CD14-positive monocyte (primary cell): ENCODE measurements at regions not wholly inside any gene's neighbourhood (a gene's known extent, or its start where the extent isn't known, plus 50 kb on each side); places are given as distances from the start of the nearest gene placed in this dataset.

ENCODE experiments used
- DNase-seq, 3 donors: peaks; one replicate each; pipeline ENCODE4 v3.0.0-alpha.2; 2011 to 2022
- H2AFZ ChIP-seq: 2 replicates; pipeline ENCODE4 v1.6.0; 2012; ENCODE audit warnings: mild to moderate bottlenecking, low read depth, low read length, inconsistent platforms; ENCODE audit not compliant: insufficient read depth, poor library complexity, severe bottlenecking
- H3K27ac ChIP-seq, 2 donors: 1 replicate in 1 of 2; 2 replicates in 1 of 2; pipeline ENCODE4 v1.5.1; 2012 to 2013; ENCODE audit warnings: low read length in 2 of 2, control low read depth in 1 of 2, inconsistent platforms in 1 of 2, low read depth in 1 of 2, mild to moderate bottlenecking in 1 of 2
- H3K27me3 ChIP-seq, 2 donors: one replicate each; pipeline versions ENCODE4 v1.6.0 to v1.6.1; 2011 to 2013; ENCODE audit warnings: low read length in 2 of 2; ENCODE audit not compliant: control insufficient read depth in 2 of 2, insufficient read depth in 2 of 2
- H3K36me3 ChIP-seq, 2 donors: replicated peaks in 1 of 2; 1 replicate in 1 of 2; 2 replicates in 1 of 2; pipeline versions ENCODE4 v1.5.1 to v1.6.1; 2012 to 2013; ENCODE audit warnings: low read length in 2 of 2, control low read depth in 1 of 2, inconsistent platforms in 1 of 2, mild to moderate bottlenecking in 1 of 2; ENCODE audit not compliant: insufficient read depth in 2 of 2, control insufficient read depth in 1 of 2
- H3K4me1 ChIP-seq, 2 donors: 1 replicate in 1 of 2; 2 replicates in 1 of 2; pipeline versions ENCODE4 v1.5.1 to v1.6.1; 2012 to 2013; ENCODE audit warnings: low read length in 2 of 2, control low read depth in 1 of 2, inconsistent platforms in 1 of 2, mild to moderate bottlenecking in 1 of 2, moderate library complexity in 1 of 2; ENCODE audit not compliant: insufficient read depth in 2 of 2, control insufficient read depth in 1 of 2
- H3K4me2 ChIP-seq: replicated peaks from 2 replicates; pipeline ENCODE3; 2012; ENCODE audit warnings: low read length, moderate library complexity, mild to moderate bottlenecking; ENCODE audit not compliant: poor library complexity, severe bottlenecking; ENCODE audit errors: extremely low read depth
- H3K4me3 ChIP-seq, 3 experiments: fragments of 200-600 bp in 1 of 3; sonication (generic) in 1 of 3; replicated peaks in 1 of 3; 1 replicate in 2 of 3; 2 replicates in 1 of 3; pipeline ENCODE4 v1.5.1; 2011 to 2013; ENCODE audit warnings: low read length in 3 of 3, mild to moderate bottlenecking in 3 of 3, control low read depth in 2 of 3, low read depth in 2 of 3, inconsistent platforms in 1 of 3, moderate library complexity in 1 of 3
- H3K79me2 ChIP-seq: 2 replicates; pipeline ENCODE4 v1.6.0; 2012; ENCODE audit warnings: mild to moderate bottlenecking, control low read depth, inconsistent platforms, low read length, moderate library complexity; ENCODE audit not compliant: insufficient read depth
- H3K9ac ChIP-seq: 2 replicates; pipeline ENCODE4 v1.6.0; 2017; ENCODE audit warnings: low read length, mild to moderate bottlenecking; ENCODE audit not compliant: insufficient read depth, poor library complexity, severe bottlenecking
- H3K9me3 ChIP-seq, 2 donors: replicated peaks in 1 of 2; 1 replicate in 1 of 2; 2 replicates in 1 of 2; pipeline versions ENCODE4 v1.5.1 to v1.6.1; 2012 to 2013; ENCODE audit warnings: low read length in 2 of 2, control low read depth in 1 of 2; ENCODE audit not compliant: control insufficient read depth in 1 of 2, insufficient read depth in 1 of 2
- H4K20me1 ChIP-seq: 2 replicates; pipeline ENCODE4 v1.6.0; 2012; ENCODE audit warnings: mild to moderate bottlenecking, low read length, control low read depth, moderate library complexity; ENCODE audit not compliant: insufficient read depth
- H3K27ac Mint-ChIP-seq, 7 donors: one replicate each; pipeline ENCODE4 v1.8.0; 2020; ENCODE audit warnings: mild to moderate bottlenecking in 7 of 7, mixed read lengths in 7 of 7, moderate library complexity in 6 of 7, inconsistent platforms in 2 of 7
- H3K27me3 Mint-ChIP-seq, 3 donors: one replicate each; pipeline ENCODE4 v1.8.0; 2021 to 2022; ENCODE audit warnings: low read depth in 3 of 3, mild to moderate bottlenecking in 3 of 3, mixed read lengths in 3 of 3, moderate library complexity in 3 of 3, inconsistent platforms in 1 of 3
- H3K36me3 Mint-ChIP-seq, 2 donors: one replicate each; pipeline ENCODE4 v1.8.0; 2020; ENCODE audit warnings: mixed read lengths in 2 of 2, inconsistent platforms in 1 of 2, mild to moderate bottlenecking in 1 of 2
- H3K4me1 Mint-ChIP-seq: one replicate; pipeline ENCODE4 v1.8.0; 2020; ENCODE audit warnings: mild to moderate bottlenecking, mixed read lengths
- H3K4me3 Mint-ChIP-seq, 2 donors: one replicate each; pipeline ENCODE4 v1.8.0; 2020; ENCODE audit warnings: mild to moderate bottlenecking in 2 of 2, mixed read lengths in 2 of 2, moderate library complexity in 1 of 2
- H3K9me3 Mint-ChIP-seq, 7 donors: one replicate each; pipeline ENCODE4 v1.8.0; 2020 to 2022; ENCODE audit warnings: mixed read lengths in 7 of 7, mild to moderate bottlenecking in 6 of 7, moderate library complexity in 6 of 7, inconsistent platforms in 2 of 7
- WGBS: methylation state at CpG from one replicate; pipeline ENCODE4 v1.1.5; 2013; ENCODE audit warnings: missing lambda C conversion rate; ENCODE audit not compliant: insufficient coverage; 5-methylcytosine and 5-hydroxymethylcytosine counted together
- intact Hi-C, 2 donors: fragments of 100-400 bp; cut with micrococcal nuclease; formaldehyde crosslinking; loops; one replicate each; pipeline versions ENCODE4 v1.15.0 to v1.15.1; 2023
- TF ChIP-seq, protein P1 (sequence below): fragments of 200-600 bp; IDR thresholded peaks from one replicate; pipeline ENCODE4 v1.8.0; 2022; ENCODE audit warnings: antibody characterized with exemption, mild to moderate bottlenecking

DNA sequence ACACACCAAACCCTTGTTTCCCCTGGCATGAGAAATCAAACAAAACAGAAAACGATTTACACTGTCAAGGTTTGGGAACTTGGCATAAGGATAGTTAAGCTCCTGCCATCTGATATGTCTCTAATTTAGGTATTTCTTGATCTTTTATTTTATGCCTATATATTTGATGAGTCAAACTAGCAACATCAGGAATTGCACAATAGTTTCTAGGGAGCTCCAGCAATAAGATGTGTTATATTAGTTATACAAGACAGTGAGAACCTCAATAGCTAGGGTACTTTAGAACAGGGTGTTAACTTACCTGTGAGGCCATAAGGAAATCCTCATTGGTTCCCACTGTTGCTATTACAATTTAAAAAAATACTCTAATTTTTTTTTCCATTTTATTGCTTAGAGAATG is 474.2 kb downstream of the GBA3 start:
- Histone ChIP-seq H4K20me1 (no peaks in the 10 kb centered on the region), H2AFZ (no peak overlapping the region), H3K4me2 (no peak overlapping the region), H3K27me3 (no peaks in the 10 kb centered on the region), H3K4me1 (no peaks in the 10 kb centered on the region), H3K27ac (no peak overlapping the region), H3K9me3 (peaks cover 0 to 4% of the 10 kb centered on the region in 2 donors), H3K9ac (no peak overlapping the region), H3K4me3 (no peak overlapping the region), H3K36me3 (no peaks in the 10 kb centered on the region), H3K79me2 (no peaks in the 10 kb centered on the region)
- no peak for DNase-seq
- H3K27me3 Mint-ChIP-seq = peaks cover 0 to 1% (median 0%) of the 10 kb centered on the region in 3 donors
- no peak overlapping the region for H3K4me3 Mint-ChIP-seq
- no peaks in the 10 kb centered on the region for H3K4me1 Mint-ChIP-seq
- intact Hi-C loops = no loop called here
- no peak overlapping the region for H3K27ac Mint-ChIP-seq
- TF ChIP-seq, protein P1, sequence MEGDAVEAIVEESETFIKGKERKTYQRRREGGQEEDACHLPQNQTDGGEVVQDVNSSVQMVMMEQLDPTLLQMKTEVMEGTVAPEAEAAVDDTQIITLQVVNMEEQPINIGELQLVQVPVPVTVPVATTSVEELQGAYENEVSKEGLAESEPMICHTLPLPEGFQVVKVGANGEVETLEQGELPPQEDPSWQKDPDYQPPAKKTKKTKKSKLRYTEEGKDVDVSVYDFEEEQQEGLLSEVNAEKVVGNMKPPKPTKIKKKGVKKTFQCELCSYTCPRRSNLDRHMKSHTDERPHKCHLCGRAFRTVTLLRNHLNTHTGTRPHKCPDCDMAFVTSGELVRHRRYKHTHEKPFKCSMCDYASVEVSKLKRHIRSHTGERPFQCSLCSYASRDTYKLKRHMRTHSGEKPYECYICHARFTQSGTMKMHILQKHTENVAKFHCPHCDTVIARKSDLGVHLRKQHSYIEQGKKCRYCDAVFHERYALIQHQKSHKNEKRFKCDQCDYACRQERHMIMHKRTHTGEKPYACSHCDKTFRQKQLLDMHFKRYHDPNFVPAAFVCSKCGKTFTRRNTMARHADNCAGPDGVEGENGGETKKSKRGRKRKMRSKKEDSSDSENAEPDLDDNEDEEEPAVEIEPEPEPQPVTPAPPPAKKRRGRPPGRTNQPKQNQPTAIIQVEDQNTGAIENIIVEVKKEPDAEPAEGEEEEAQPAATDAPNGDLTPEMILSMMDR = no peak
- H3K36me3 Mint-ChIP-seq = no peaks in the 10 kb centered on the region
- H3K9me3 Mint-ChIP-seq = peaks cover 4 to 12% (median 8%) of the 10 kb centered on the region in 7 donors
- no CpG with 5 or more reads among the region's 1 CpG for WGBS

DNA sequence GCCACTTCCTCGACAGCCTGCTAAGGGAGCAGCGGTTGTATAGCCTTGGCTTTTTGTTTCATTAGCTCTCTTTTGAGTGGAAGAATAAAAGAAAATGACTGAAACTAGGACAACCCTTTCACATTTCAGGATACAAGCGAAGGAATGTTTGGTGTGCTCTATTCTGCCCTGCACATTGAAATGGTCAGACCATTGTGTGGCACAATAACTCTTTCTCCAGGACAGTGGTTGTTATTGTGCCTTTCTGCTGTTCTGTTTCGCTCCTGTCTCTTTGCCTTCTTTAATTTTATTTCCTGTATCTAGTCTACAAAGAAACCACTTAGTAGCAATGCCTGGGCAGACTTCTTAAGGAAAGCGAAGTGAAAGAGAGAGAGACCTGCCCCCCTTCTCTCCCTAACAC is 473.7 kb downstream of the GBA3 start:
- H3K36me3 Mint-ChIP-seq = no peaks in the 10 kb centered on the region
- Histone ChIP-seq H3K27me3 (no peaks in the 10 kb centered on the region), H2AFZ (no peak overlapping the region), H3K9ac (no peak overlapping the region), H3K4me2 (no peak overlapping the region), H3K79me2 (no peaks in the 10 kb centered on the region), H3K9me3 (peaks cover 0 to 4% of the 10 kb centered on the region in 2 donors), H3K27ac (no peak overlapping the region), H3K4me3 (no peak overlapping the region), H3K36me3 (no peaks in the 10 kb centered on the region), H3K4me1 (no peaks in the 10 kb centered on the region), H4K20me1 (no peaks in the 10 kb centered on the region)
- TF ChIP-seq, protein P1 = no peak
- no peaks in the 10 kb centered on the region for H3K4me1 Mint-ChIP-seq
- no peak overlapping the region for H3K27ac Mint-ChIP-seq
- H3K27me3 Mint-ChIP-seq = peaks cover 0 to 1% (median 0%) of the 10 kb centered on the region in 3 donors
- no peak overlapping the region for H3K4me3 Mint-ChIP-seq
- no CpG with 5 or more reads among the region's 5 CpGs for WGBS
- peaks cover 4 to 12% (median 8%) of the 10 kb centered on the region in 7 donors for H3K9me3 Mint-ChIP-seq
- no peak for DNase-seq
- intact Hi-C loops = no loop called here
